Activated naive CD4-positive, alpha-beta T cell treated with anti-CD3 and anti-CD28 coated beads, Interleukin-2, amount 50 U/mL, for 24 hours (primary cell): ENCODE measurements at regions not wholly inside any gene's neighbourhood (a gene's known extent, or its start where the extent isn't known, plus 50 kb on each side); places are given as distances from the start of the nearest gene placed in this dataset.
"Not testable (repeated sequence)": the region's sequence is repeated elsewhere in the genome, so short reads cannot be mapped to it uniquely, and the experiment has no call there.

Experiments used
- H3K27ac Mint-ChIP-seq: one replicate; pipeline ENCODE4 v1.8.0; 2021; ENCODE audit warnings: mild to moderate bottlenecking, mixed read lengths
- H3K27me3 Mint-ChIP-seq: one replicate; pipeline ENCODE4 v1.8.0; 2021; ENCODE audit warnings: mixed read lengths
- H3K36me3 Mint-ChIP-seq: one replicate; pipeline ENCODE4 v1.8.0; 2021; ENCODE audit warnings: mixed read lengths
- H3K4me1 Mint-ChIP-seq: one replicate; pipeline ENCODE4 v1.8.0; 2021; ENCODE audit warnings: mixed read lengths
- H3K4me3 Mint-ChIP-seq: one replicate; pipeline ENCODE4 v1.8.0; 2021; ENCODE audit warnings: mild to moderate bottlenecking, mixed read lengths
- H3K9me3 Mint-ChIP-seq: one replicate; pipeline ENCODE4 v1.8.0; 2021; ENCODE audit warnings: mixed read lengths

GRCh38 chr3:164049847-164050246 is 1028.4 kb downstream of the SI start:
- Mint-ChIP-seq H3K4me3 (no peak overlapping the region), H3K36me3 (no peaks in the 10 kb centered on the region), H3K4me1 (no peaks in the 10 kb centered on the region), H3K9me3 (no peaks in the 10 kb centered on the region), H3K27me3 (no peaks in the 10 kb centered on the region), H3K27ac (no peak overlapping the region)

GRCh38 chr3:164048451-164048850 is 1029.8 kb downstream of the SI start:
- Mint-ChIP-seq H3K27ac (no peak overlapping the region), H3K36me3 (no peaks in the 10 kb centered on the region), H3K4me1 (no peaks in the 10 kb centered on the region), H3K9me3 (no peaks in the 10 kb centered on the region), H3K4me3 (no peak overlapping the region), H3K27me3 (no peaks in the 10 kb centered on the region)

- no peak overlapping the region for H3K4me3 Mint-ChIP-seq
- no peaks in the 10 kb centered on the region for H3K27me3 Mint-ChIP-seq
- no peaks in the 10 kb centered on the region for H3K9me3 Mint-ChIP-seq
- no peaks in the 10 kb centered on the region for H3K36me3 Mint-ChIP-seq
- no peaks in the 10 kb centered on the region for H3K4me1 Mint-ChIP-seq
- no peak overlapping the region for H3K27ac Mint-ChIP-seq
These were observed 1037.3 kb downstream of the SI start for GRCh38 chr3:164040991-164041390.

- no peaks in the 10 kb centered on the region for H3K27me3 Mint-ChIP-seq
- H3K27ac Mint-ChIP-seq = no peak overlapping the region
- H3K4me3 Mint-ChIP-seq = no peak overlapping the region
- H3K9me3 Mint-ChIP-seq = no peaks in the 10 kb centered on the region
- H3K36me3 Mint-ChIP-seq = no peaks in the 10 kb centered on the region
- no peaks in the 10 kb centered on the region for H3K4me1 Mint-ChIP-seq
These were observed 1048.1 kb downstream of the SI start for GRCh38 chr3:164030194-164030593.

DNA sequence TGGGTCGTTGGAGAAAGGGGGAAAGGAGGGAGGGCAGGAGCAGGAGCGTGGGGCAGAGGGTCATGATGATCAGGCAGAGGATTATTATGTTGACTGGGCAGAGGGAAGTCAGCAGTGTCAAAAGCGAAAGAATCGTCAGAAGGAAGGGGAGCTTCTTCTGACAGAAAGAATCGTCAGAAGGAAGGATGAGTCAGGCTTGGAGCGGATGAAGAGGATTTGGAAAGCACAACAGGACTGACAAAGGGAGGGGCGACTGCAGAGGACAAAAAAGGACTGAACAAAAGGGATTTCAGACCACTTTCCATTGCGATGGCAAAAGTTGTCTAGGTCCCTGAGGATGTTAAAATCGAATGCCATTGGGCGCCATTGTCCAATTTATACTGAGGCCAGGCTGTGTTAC is 1053.5 kb downstream of the SI start:
- no peak overlapping the region for H3K27ac Mint-ChIP-seq
- H3K4me1 Mint-ChIP-seq = no peaks in the 10 kb centered on the region
- H3K9me3 Mint-ChIP-seq = peaks cover 7% of the 10 kb centered on the region

DNA sequence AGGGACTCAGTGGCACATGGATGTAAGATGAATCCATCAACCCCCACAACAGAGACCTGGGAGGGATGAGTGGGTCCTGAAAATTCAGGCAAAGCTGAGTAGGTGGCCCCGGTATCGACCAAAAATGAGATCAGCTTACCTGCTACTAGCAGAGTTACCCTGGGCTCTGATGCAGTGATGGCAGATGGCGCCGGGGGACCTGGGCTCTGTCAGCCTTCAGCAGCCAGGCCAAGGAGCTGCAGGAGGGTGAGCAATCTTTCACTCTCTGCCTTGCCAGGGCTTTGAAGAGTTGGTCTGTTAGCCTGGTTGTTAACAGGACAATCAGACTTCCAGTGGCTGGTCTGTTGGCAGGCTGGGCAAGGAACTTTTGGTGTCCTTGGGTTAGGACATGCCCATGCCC is 1054.8 kb downstream of the SI start:
- H3K27ac Mint-ChIP-seq = no peak overlapping the region
- no peak overlapping the region for H3K4me3 Mint-ChIP-seq
- no peaks in the 10 kb centered on the region for H3K4me1 Mint-ChIP-seq
- H3K9me3 Mint-ChIP-seq = peaks cover 7% of the 10 kb centered on the region
- no peaks in the 10 kb centered on the region for H3K27me3 Mint-ChIP-seq
- H3K36me3 Mint-ChIP-seq = no peaks in the 10 kb centered on the region

More for the DNA sequence above, 1053.5 kb downstream of the SI start:
- Mint-ChIP-seq H3K36me3 (no peaks in the 10 kb centered on the region), H3K4me3 (no peak overlapping the region), H3K27me3 (no peaks in the 10 kb centered on the region)

GRCh38 chr3:164018500-164018899 is 1059.8 kb downstream of the SI start:
- H3K9me3 Mint-ChIP-seq = no peaks in the 10 kb centered on the region
- no peaks in the 10 kb centered on the region for H3K36me3 Mint-ChIP-seq
- no peak overlapping the region for H3K4me3 Mint-ChIP-seq
- no peak overlapping the region for H3K27ac Mint-ChIP-seq
- H3K27me3 Mint-ChIP-seq = no peaks in the 10 kb centered on the region
- H3K4me1 Mint-ChIP-seq = no peaks in the 10 kb centered on the region

- no peak overlapping the region for H3K4me3 Mint-ChIP-seq
- no peaks in the 10 kb centered on the region for H3K27me3 Mint-ChIP-seq
- H3K4me1 Mint-ChIP-seq = no peaks in the 10 kb centered on the region
- no peaks in the 10 kb centered on the region for H3K36me3 Mint-ChIP-seq
- H3K9me3 Mint-ChIP-seq = peaks cover 4% of the 10 kb centered on the region
- H3K27ac Mint-ChIP-seq = no peak overlapping the region
These were observed 1070.5 kb downstream of the SI start for GRCh38 chr3:164007765-164008164.

GRCh38 chr3:164004205-164004604 is 1074.1 kb downstream of the SI start:
- Mint-ChIP-seq H3K27ac (no peak overlapping the region), H3K36me3 (no peaks in the 10 kb centered on the region), H3K27me3 (no peaks in the 10 kb centered on the region)

DNA sequence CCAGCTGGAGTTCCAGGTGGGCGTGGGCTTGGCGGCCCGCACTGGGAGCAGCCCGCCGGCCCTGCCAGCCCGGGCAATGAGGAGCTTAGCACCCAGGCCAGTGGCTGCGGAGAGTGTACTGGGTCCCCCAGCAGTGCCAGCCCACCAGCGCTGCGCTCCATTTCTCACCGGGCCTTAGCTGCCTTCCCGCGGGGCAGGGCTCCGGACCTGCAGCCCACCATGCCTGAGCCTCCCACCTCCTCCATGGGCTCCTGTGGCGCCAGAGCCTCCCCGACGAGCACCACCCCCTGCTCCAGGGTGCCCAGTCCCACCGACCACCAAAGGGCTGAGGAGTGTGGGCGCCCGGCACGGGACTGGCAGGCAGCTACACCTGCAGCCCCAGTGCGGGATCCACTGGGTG is 1075.3 kb downstream of the SI start:
- not testable (repeated sequence) for H3K4me3 Mint-ChIP-seq, H3K27ac Mint-ChIP-seq, H3K9me3 Mint-ChIP-seq, H3K27me3 Mint-ChIP-seq, H3K4me1 Mint-ChIP-seq, H3K36me3 Mint-ChIP-seq

More at GRCh38 chr3:164004205-164004604, 1074.1 kb downstream of the SI start:
- Mint-ChIP-seq H3K4me3 (no peak overlapping the region), H3K4me1 (no peaks in the 10 kb centered on the region), H3K9me3 (no peaks in the 10 kb centered on the region)

DNA sequence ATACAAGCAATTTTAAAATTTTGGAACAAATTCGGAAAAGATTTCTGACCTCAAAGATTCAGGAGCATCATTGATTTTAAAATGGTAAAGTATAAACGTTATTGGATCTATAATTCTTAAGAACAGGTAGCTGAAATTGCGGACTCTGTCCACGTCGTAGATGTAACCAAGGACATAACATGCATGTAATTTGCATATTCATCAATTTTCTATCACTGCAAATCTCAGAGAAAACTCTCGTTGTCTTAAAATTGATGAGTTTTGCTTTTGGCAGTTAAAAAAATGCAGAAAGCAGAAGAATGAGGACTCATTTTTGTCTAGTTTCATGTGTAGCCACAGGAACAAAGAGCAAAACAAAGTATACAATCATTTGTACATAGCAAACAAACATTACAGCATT is 1094.4 kb downstream of the SI start:
- H3K36me3 Mint-ChIP-seq = no peaks in the 10 kb centered on the region
- no peak overlapping the region for H3K27ac Mint-ChIP-seq
- H3K27me3 Mint-ChIP-seq = no peaks in the 10 kb centered on the region
- H3K4me3 Mint-ChIP-seq = no peak overlapping the region
- no peaks in the 10 kb centered on the region for H3K4me1 Mint-ChIP-seq
- H3K9me3 Mint-ChIP-seq = peaks cover 4% of the 10 kb centered on the region

DNA sequence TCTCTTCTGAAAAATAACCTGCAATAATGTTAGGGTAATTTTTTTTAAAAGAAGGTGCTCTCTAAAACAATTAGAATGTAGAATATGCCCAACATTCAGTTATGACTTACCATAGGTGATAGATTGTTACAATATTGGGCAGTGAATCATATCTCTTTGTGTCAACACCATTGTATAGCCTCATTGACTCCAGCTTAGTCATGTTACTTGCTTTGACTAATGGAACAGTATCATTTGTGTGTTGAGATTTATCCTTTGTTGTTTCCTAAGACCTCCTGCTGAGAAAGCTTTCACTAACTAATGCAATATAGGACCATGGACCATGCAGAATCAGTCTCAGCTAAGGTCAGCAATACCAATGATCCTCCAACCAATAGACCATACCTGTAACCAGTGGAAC is 1106.4 kb downstream of the SI start:
- H3K27me3 Mint-ChIP-seq = no peaks in the 10 kb centered on the region
- no peak overlapping the region for H3K4me3 Mint-ChIP-seq
- H3K36me3 Mint-ChIP-seq = no peaks in the 10 kb centered on the region
- H3K27ac Mint-ChIP-seq = no peak overlapping the region
- H3K9me3 Mint-ChIP-seq = peaks cover 5% of the 10 kb centered on the region
- H3K4me1 Mint-ChIP-seq = no peaks in the 10 kb centered on the region

- Mint-ChIP-seq H3K27me3 (no peaks in the 10 kb centered on the region), H3K9me3 (peaks cover 17% of the 10 kb centered on the region), H3K4me3 (no peak overlapping the region), H3K36me3 (no peaks in the 10 kb centered on the region), H3K4me1 (no peaks in the 10 kb centered on the region), H3K27ac (no peak overlapping the region)
These were observed 1121.2 kb downstream of the SI start for GRCh38 chr3:163957072-163957471.

DNA sequence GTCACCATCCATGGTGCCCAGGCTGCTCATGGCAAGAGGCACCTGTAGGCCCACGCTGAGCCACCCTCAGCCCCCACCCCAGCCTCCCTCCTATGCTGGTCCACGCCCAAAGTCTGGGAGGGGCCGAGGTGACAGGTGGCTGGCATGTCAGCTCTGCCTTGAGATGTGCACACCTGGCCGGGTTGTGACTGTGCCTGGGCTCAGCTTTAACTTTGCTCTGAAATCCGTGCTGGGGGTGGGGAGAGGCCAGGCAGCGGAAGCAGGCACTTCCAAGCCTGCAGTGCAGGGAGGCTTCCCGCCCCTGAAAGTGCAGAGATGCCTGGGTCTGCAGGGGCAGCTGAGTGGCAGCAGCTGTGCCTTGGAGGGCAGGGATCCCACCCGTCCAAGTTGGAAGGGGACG is 1124.8 kb downstream of the SI start:
- no peaks in the 10 kb centered on the region for H3K27me3 Mint-ChIP-seq
- H3K27ac Mint-ChIP-seq = no peak overlapping the region
- H3K4me1 Mint-ChIP-seq = no peaks in the 10 kb centered on the region
- H3K4me3 Mint-ChIP-seq = no peak overlapping the region
- H3K36me3 Mint-ChIP-seq = no peaks in the 10 kb centered on the region
- peaks cover 4% of the 10 kb centered on the region for H3K9me3 Mint-ChIP-seq

DNA sequence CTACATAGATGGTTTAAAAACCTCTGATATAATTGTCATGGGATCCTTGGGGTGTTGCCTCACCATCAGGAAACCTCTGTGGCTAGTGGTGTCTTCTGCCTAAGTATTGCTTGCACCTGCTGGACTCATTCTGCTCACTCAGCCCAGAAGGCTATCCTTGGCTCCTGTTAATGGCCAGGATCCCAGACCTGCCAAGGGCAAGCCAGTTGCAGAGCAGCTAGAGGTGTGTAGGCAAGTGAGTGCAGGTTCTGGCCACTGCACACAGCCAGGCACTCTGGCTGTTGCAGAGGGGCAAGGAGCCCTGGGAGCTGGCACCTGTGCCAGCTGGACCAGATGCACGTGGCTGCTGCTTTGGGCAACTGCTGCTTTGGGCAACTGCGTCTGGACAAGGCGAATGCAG is 1125.8 kb downstream of the SI start:
- Mint-ChIP-seq H3K9me3 (peaks cover 3% of the 10 kb centered on the region), H3K27ac (no peak overlapping the region), H3K36me3 (no peaks in the 10 kb centered on the region), H3K4me3 (no peak overlapping the region), H3K4me1 (no peaks in the 10 kb centered on the region), H3K27me3 (no peaks in the 10 kb centered on the region)

GRCh38 chr3:163951397-163951987 is 1126.8 kb downstream of the SI start:
- no peak overlapping the region for H3K4me3 Mint-ChIP-seq
- H3K36me3 Mint-ChIP-seq = no peaks in the 10 kb centered on the region
- no peaks in the 10 kb centered on the region for H3K4me1 Mint-ChIP-seq
- H3K9me3 Mint-ChIP-seq = peaks cover 3% of the 10 kb centered on the region
- no peaks in the 10 kb centered on the region for H3K27me3 Mint-ChIP-seq
- no peak overlapping the region for H3K27ac Mint-ChIP-seq

- H3K9me3 Mint-ChIP-seq = peaks cover 15% of the 10 kb centered on the region
- H3K27me3 Mint-ChIP-seq = no peaks in the 10 kb centered on the region
- no peak overlapping the region for H3K27ac Mint-ChIP-seq
- no peaks in the 10 kb centered on the region for H3K36me3 Mint-ChIP-seq
- no peak overlapping the region for H3K4me3 Mint-ChIP-seq
- H3K4me1 Mint-ChIP-seq = no peaks in the 10 kb centered on the region
These were observed 1131.5 kb downstream of the SI start for GRCh38 chr3:163946785-163947184.
